ENCODE measurements at regions not wholly inside any gene's neighbourhood (a gene's known extent, or its start where the extent isn't known, plus 50 kb on each side); places are given as distances from the start of the nearest gene placed in this dataset.
A peak's percentile ranks its signal among the peaks of the same experiment; 100 is the strongest.

- TF ChIP-seq TBL1XR1 (IDR thresholded peaks at IDR 0.05; ENCODE audit: low read depth, low read length) (no peak), RUNX3 (IDR thresholded peaks at IDR 0.05; ENCODE audit: low read length) (peak; percentile 85), BMI1 (IDR thresholded peaks at IDR 0.05; ENCODE audit: borderline replicate concordance) (peak; percentile 48; the same call in 1 of the 2 replicates), YY1 (IDR thresholded peaks at IDR 0.05; ENCODE audit: low read depth, low read length) (0 out of 2 replicates have a peak, but pooled peaks have one; percentile 12), RCOR1 (conservative IDR thresholded peaks at IDR 0.05; ENCODE audit: low read depth, low read length) (no peak), EED (IDR thresholded peaks at IDR 0.05; ENCODE audit: low read depth) (peak; percentile 82), RAD51 (IDR thresholded peaks at IDR 0.05) (no peak), IRF4 (IDR thresholded peaks at IDR 0.05; ENCODE audit: low read depth, low read length) (peak; percentile 59; the same call in 1 of the 2 replicates), NKRF (conservative IDR thresholded peaks at IDR 0.05) (no peak), FOXK2 (IDR thresholded peaks at IDR 0.05) (no peak), MEF2B (IDR thresholded peaks at IDR 0.05; ENCODE audit: partially characterized antibody, poor library complexity, severe bottlenecking) (no peak), IKZF2 (IDR thresholded peaks at IDR 0.05) (peak; percentile 82 to 85), ETV6 (conservative IDR thresholded peaks at IDR 0.05 in 1 of 2, IDR thresholded peaks at IDR 0.05 in 1 of 2; ENCODE audit: borderline replicate concordance in 1 of 2, low read depth in 1 of 2) (0 out of 4 replicates have a peak, but pooled peaks of 1 of the 2 experiments have one; percentile 22), BCL3 (IDR thresholded peaks at IDR 0.05; ENCODE audit: borderline replicate concordance, insufficient read depth, low read depth, low read length, poor library complexity, severe bottlenecking) (no peak), PML (IDR thresholded peaks at IDR 0.05; ENCODE audit: low read length) (no peak), DPF2 (IDR thresholded peaks at IDR 0.05) (peak; percentile 81), SREBF2 (IDR thresholded peaks at IDR 0.05; ENCODE audit: low read length) (no peak), NR2F1 (conservative IDR thresholded peaks at IDR 0.05) (peak; percentile 64; the same call in 1 of the 2 replicates)
- TF ChIP-seq, protein P1, sequence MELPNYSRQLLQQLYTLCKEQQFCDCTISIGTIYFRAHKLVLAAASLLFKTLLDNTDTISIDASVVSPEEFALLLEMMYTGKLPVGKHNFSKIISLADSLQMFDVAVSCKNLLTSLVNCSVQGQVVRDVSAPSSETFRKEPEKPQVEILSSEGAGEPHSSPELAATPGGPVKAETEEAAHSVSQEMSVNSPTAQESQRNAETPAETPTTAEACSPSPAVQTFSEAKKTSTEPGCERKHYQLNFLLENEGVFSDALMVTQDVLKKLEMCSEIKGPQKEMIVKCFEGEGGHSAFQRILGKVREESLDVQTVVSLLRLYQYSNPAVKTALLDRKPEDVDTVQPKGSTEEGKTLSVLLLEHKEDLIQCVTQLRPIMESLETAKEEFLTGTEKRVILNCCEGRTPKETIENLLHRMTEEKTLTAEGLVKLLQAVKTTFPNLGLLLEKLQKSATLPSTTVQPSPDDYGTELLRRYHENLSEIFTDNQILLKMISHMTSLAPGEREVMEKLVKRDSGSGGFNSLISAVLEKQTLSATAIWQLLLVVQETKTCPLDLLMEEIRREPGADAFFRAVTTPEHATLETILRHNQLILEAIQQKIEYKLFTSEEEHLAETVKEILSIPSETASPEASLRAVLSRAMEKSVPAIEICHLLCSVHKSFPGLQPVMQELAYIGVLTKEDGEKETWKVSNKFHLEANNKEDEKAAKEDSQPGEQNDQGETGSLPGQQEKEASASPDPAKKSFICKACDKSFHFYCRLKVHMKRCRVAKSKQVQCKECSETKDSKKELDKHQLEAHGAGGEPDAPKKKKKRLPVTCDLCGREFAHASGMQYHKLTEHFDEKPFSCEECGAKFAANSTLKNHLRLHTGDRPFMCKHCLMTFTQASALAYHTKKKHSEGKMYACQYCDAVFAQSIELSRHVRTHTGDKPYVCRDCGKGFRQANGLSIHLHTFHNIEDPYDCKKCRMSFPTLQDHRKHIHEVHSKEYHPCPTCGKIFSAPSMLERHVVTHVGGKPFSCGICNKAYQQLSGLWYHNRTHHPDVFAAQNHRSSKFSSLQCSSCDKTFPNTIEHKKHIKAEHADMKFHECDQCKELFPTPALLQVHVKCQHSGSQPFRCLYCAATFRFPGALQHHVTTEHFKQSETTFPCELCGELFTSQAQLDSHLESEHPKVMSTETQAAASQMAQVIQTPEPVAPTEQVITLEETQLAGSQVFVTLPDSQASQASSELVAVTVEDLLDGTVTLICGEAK (IDR thresholded peaks at IDR 0.05; ENCODE audit: borderline replicate concordance), result no peak
- TF ChIP-seq, protein P2, sequence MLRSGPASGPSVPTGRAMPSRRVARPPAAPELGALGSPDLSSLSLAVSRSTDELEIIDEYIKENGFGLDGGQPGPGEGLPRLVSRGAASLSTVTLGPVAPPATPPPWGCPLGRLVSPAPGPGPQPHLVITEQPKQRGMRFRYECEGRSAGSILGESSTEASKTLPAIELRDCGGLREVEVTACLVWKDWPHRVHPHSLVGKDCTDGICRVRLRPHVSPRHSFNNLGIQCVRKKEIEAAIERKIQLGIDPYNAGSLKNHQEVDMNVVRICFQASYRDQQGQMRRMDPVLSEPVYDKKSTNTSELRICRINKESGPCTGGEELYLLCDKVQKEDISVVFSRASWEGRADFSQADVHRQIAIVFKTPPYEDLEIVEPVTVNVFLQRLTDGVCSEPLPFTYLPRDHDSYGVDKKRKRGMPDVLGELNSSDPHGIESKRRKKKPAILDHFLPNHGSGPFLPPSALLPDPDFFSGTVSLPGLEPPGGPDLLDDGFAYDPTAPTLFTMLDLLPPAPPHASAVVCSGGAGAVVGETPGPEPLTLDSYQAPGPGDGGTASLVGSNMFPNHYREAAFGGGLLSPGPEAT (IDR thresholded peaks at IDR 0.05; ENCODE audit: low read depth), result peak; percentile 71
Measured at GRCh38 chr7:17152721-17153120, 145.7 kb upstream of the AHR start (continued).
